ENCODE measurements at regions not wholly inside any gene's neighbourhood (a gene's known extent, or its start where the extent isn't known, plus 50 kb on each side); places are given as distances from the start of the nearest gene placed in this dataset.

- intact Hi-C loops (cut with DNase I), result loop anchor here in 9 of 10 donors (1.0 to 10.0 kb wide), 5 partner anchors 586 to 616 kb away; no protein-coding TSS in a partner anchor
- Histone ChIP-seq H3K36me3 (no peaks in the 10 kb centered on the region), H3K9me3 (peaks cover 0 to 30% (median 14%) of the 10 kb centered on the region in 11 donors), H3K27me3 (peaks cover 0 to 5% (median 0%) of the 10 kb centered on the region in 7 donors), H3K4me1 (no peaks in the 10 kb centered on the region), H3K27ac (no peak overlapping the region), H3K4me3 (no peak overlapping the region)
- 19 to 27% methylated on average over 4 of the region's 4 CpGs for WGBS, 2 donors
- ATAC-seq (no peak), DNase-seq (no peak)
- TF ChIP-seq CTCF (IDR thresholded peaks at IDR 0.05), result peak in 2 of 9 donors; percentile 3 to 11
Observed at GRCh38 chr5:153148624-153148976, 341.9 kb upstream of the GRIA1 start.

GRCh38 chr5:153151558-153151957 is 338.9 kb upstream of the GRIA1 start:
- no peak for TF ChIP-seq CTCF (IDR thresholded peaks at IDR 0.05)
- Histone ChIP-seq H3K9me3 (peaks cover 0 to 17% (median 0%) of the 10 kb centered on the region in 11 donors), H3K27me3 (peaks cover 0 to 5% (median 0%) of the 10 kb centered on the region in 7 donors), H3K36me3 (no peaks in the 10 kb centered on the region), H3K4me1 (no peaks in the 10 kb centered on the region), H3K27ac (no peak overlapping the region), H3K4me3 (no peak overlapping the region)
- no peak for ATAC-seq
- no peak for DNase-seq
- intact Hi-C loops (cut with DNase I), result no loop called here

- Histone ChIP-seq H3K36me3 (no peaks in the 10 kb centered on the region), H3K9me3 (peaks cover 0 to 17% (median 0%) of the 10 kb centered on the region in 11 donors), H3K4me3 (no peak overlapping the region), H3K27me3 (peaks cover 0 to 5% (median 0%) of the 10 kb centered on the region in 7 donors), H3K27ac (no peak overlapping the region), H3K4me1 (no peaks in the 10 kb centered on the region)
- no peak for TF ChIP-seq CTCF (IDR thresholded peaks at IDR 0.05)
- DNase-seq, result no peak
- 84 to 89% methylated on average over 1 of the region's 1 CpG for WGBS, 2 donors
- no peak for ATAC-seq
- intact Hi-C loops (cut with DNase I), result no loop called here
Observed at GRCh38 chr5:153153086-153153485, 337.4 kb upstream of the GRIA1 start.

DNA sequence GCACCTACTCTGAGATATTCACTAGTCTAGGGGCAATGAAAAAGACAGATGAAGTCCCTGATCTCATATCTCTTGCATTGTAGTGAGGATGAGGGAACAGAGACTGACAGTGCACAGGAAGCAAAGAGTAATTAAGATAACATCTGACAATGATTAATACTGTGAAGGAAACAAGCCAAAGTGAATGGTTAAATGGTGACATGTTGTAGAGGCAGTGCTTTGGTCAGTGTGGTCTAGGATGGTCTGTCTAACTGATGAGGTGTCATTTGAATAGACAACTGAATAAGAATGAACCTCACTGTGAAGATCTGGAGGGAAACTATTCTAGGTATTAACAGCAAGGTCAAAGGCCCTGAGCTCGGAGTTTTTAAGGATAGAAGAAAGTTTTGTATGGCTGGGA is 333.3 kb upstream of the GRIA1 start:
- H3K4me1 ChIP-seq, result no peaks in the 10 kb centered on the region
- ATAC-seq (no peak), DNase-seq (no peak)
- WGBS, 2 donors, result 14 to 19% methylated on average over 1 of the region's 1 CpG
- no peak overlapping the region for H3K27ac ChIP-seq
- no peaks in the 10 kb centered on the region for H3K36me3 ChIP-seq
- no peak for TF ChIP-seq CTCF (IDR thresholded peaks at IDR 0.05)
- no peaks in the 10 kb centered on the region for H3K27me3 ChIP-seq
- H3K4me3 ChIP-seq, result no peak overlapping the region
- H3K9me3 ChIP-seq, result peaks cover 0 to 10% (median 0%) of the 10 kb centered on the region in 11 donors
- intact Hi-C loops (cut with DNase I), result no loop called here

All from heart right ventricle (tissue), 16 donors.